CD14-positive monocyte (primary cell): ENCODE measurements at regions not wholly inside any gene's neighbourhood (a gene's known extent, or its start where the extent isn't known, plus 50 kb on each side); places are given as distances from the start of the nearest gene placed in this dataset.

Experiments
- DNase-seq, 3 donors: peaks; one replicate each; pipeline ENCODE4 v3.0.0-alpha.2; 2011 to 2022
- H2AFZ ChIP-seq: 2 replicates; pipeline ENCODE4 v1.6.0; 2012; ENCODE audit warnings: mild to moderate bottlenecking, low read depth, low read length, inconsistent platforms; ENCODE audit not compliant: insufficient read depth, poor library complexity, severe bottlenecking
- H3K27ac ChIP-seq, 2 donors: 1 replicate in 1 of 2; 2 replicates in 1 of 2; pipeline ENCODE4 v1.5.1; 2012 to 2013; ENCODE audit warnings: low read length in 2 of 2, control low read depth in 1 of 2, inconsistent platforms in 1 of 2, low read depth in 1 of 2, mild to moderate bottlenecking in 1 of 2
- H3K27me3 ChIP-seq, 2 donors: one replicate each; pipeline versions ENCODE4 v1.6.0 to v1.6.1; 2011 to 2013; ENCODE audit warnings: low read length in 2 of 2; ENCODE audit not compliant: control insufficient read depth in 2 of 2, insufficient read depth in 2 of 2
- H3K36me3 ChIP-seq, 2 donors: replicated peaks in 1 of 2; 1 replicate in 1 of 2; 2 replicates in 1 of 2; pipeline versions ENCODE4 v1.5.1 to v1.6.1; 2012 to 2013; ENCODE audit warnings: low read length in 2 of 2, control low read depth in 1 of 2, inconsistent platforms in 1 of 2, mild to moderate bottlenecking in 1 of 2; ENCODE audit not compliant: insufficient read depth in 2 of 2, control insufficient read depth in 1 of 2
- H3K4me1 ChIP-seq, 2 donors: 1 replicate in 1 of 2; 2 replicates in 1 of 2; pipeline versions ENCODE4 v1.5.1 to v1.6.1; 2012 to 2013; ENCODE audit warnings: low read length in 2 of 2, control low read depth in 1 of 2, inconsistent platforms in 1 of 2, mild to moderate bottlenecking in 1 of 2, moderate library complexity in 1 of 2; ENCODE audit not compliant: insufficient read depth in 2 of 2, control insufficient read depth in 1 of 2
- H3K4me2 ChIP-seq: replicated peaks from 2 replicates; pipeline ENCODE3; 2012; ENCODE audit warnings: low read length, moderate library complexity, mild to moderate bottlenecking; ENCODE audit not compliant: poor library complexity, severe bottlenecking; ENCODE audit errors: extremely low read depth
- H3K4me3 ChIP-seq, 3 experiments: fragments of 200-600 bp in 1 of 3; sonication (generic) in 1 of 3; replicated peaks in 1 of 3; 1 replicate in 2 of 3; 2 replicates in 1 of 3; pipeline ENCODE4 v1.5.1; 2011 to 2013; ENCODE audit warnings: low read length in 3 of 3, mild to moderate bottlenecking in 3 of 3, control low read depth in 2 of 3, low read depth in 2 of 3, inconsistent platforms in 1 of 3, moderate library complexity in 1 of 3
- H3K79me2 ChIP-seq: 2 replicates; pipeline ENCODE4 v1.6.0; 2012; ENCODE audit warnings: mild to moderate bottlenecking, control low read depth, inconsistent platforms, low read length, moderate library complexity; ENCODE audit not compliant: insufficient read depth
- H3K9ac ChIP-seq: 2 replicates; pipeline ENCODE4 v1.6.0; 2017; ENCODE audit warnings: low read length, mild to moderate bottlenecking; ENCODE audit not compliant: insufficient read depth, poor library complexity, severe bottlenecking
- H3K9me3 ChIP-seq, 2 donors: replicated peaks in 1 of 2; 1 replicate in 1 of 2; 2 replicates in 1 of 2; pipeline versions ENCODE4 v1.5.1 to v1.6.1; 2012 to 2013; ENCODE audit warnings: low read length in 2 of 2, control low read depth in 1 of 2; ENCODE audit not compliant: control insufficient read depth in 1 of 2, insufficient read depth in 1 of 2
- H4K20me1 ChIP-seq: 2 replicates; pipeline ENCODE4 v1.6.0; 2012; ENCODE audit warnings: mild to moderate bottlenecking, low read length, control low read depth, moderate library complexity; ENCODE audit not compliant: insufficient read depth
- H3K27ac Mint-ChIP-seq, 7 donors: one replicate each; pipeline ENCODE4 v1.8.0; 2020; ENCODE audit warnings: mild to moderate bottlenecking in 7 of 7, mixed read lengths in 7 of 7, moderate library complexity in 6 of 7, inconsistent platforms in 2 of 7
- H3K27me3 Mint-ChIP-seq, 3 donors: one replicate each; pipeline ENCODE4 v1.8.0; 2021 to 2022; ENCODE audit warnings: low read depth in 3 of 3, mild to moderate bottlenecking in 3 of 3, mixed read lengths in 3 of 3, moderate library complexity in 3 of 3, inconsistent platforms in 1 of 3
- H3K36me3 Mint-ChIP-seq, 2 donors: one replicate each; pipeline ENCODE4 v1.8.0; 2020; ENCODE audit warnings: mixed read lengths in 2 of 2, inconsistent platforms in 1 of 2, mild to moderate bottlenecking in 1 of 2
- H3K4me1 Mint-ChIP-seq: one replicate; pipeline ENCODE4 v1.8.0; 2020; ENCODE audit warnings: mild to moderate bottlenecking, mixed read lengths
- H3K4me3 Mint-ChIP-seq, 2 donors: one replicate each; pipeline ENCODE4 v1.8.0; 2020; ENCODE audit warnings: mild to moderate bottlenecking in 2 of 2, mixed read lengths in 2 of 2, moderate library complexity in 1 of 2
- H3K9me3 Mint-ChIP-seq, 7 donors: one replicate each; pipeline ENCODE4 v1.8.0; 2020 to 2022; ENCODE audit warnings: mixed read lengths in 7 of 7, mild to moderate bottlenecking in 6 of 7, moderate library complexity in 6 of 7, inconsistent platforms in 2 of 7
- CTCF ChIP-seq: fragments of 200-600 bp; IDR thresholded peaks from one replicate; pipeline ENCODE4 v1.8.0; 2022; ENCODE audit warnings: antibody characterized with exemption, mild to moderate bottlenecking
- WGBS: methylation state at CpG from one replicate; pipeline ENCODE4 v1.1.5; 2013; ENCODE audit warnings: missing lambda C conversion rate; ENCODE audit not compliant: insufficient coverage; 5-methylcytosine and 5-hydroxymethylcytosine counted together
- intact Hi-C, 2 donors: fragments of 100-400 bp; cut with micrococcal nuclease; formaldehyde crosslinking; loops; one replicate each; pipeline versions ENCODE4 v1.15.0 to v1.15.1; 2023

GRCh38 chr6:103335412-103335811, 1524.3 kb downstream of the HACE1 start:
- no peak for DNase-seq
- Histone ChIP-seq H3K9ac (no peak overlapping the region), H3K27me3 (no peaks in the 10 kb centered on the region), H3K4me3 (no peak overlapping the region), H3K27ac (no peak overlapping the region), H3K9me3 (peaks cover 0 to 9% of the 10 kb centered on the region in 2 donors), H4K20me1 (no peaks in the 10 kb centered on the region), H3K4me2 (no peak overlapping the region), H3K36me3 (no peaks in the 10 kb centered on the region), H3K4me1 (no peaks in the 10 kb centered on the region), H2AFZ (no peak overlapping the region), H3K79me2 (no peaks in the 10 kb centered on the region)
- Mint-ChIP-seq H3K27ac (no peak overlapping the region), H3K4me3 (no peak overlapping the region), H3K27me3 (no peaks in the 10 kb centered on the region), H3K4me1 (no peaks in the 10 kb centered on the region), H3K36me3 (no peaks in the 10 kb centered on the region), H3K9me3 (peaks cover 0 to 9% (median 4%) of the 10 kb centered on the region in 7 donors)
- 83% methylated on average over 2 of the region's 2 CpGs for WGBS
- intact Hi-C loops, result no loop called here
- TF ChIP-seq CTCF, result no peak

- Histone ChIP-seq H3K36me3 (no peaks in the 10 kb centered on the region), H3K4me3 (no peak overlapping the region), H3K27ac (no peak overlapping the region), H3K4me1 (no peaks in the 10 kb centered on the region), H3K4me2 (no peak overlapping the region), H3K9me3 (peaks cover 0 to 2% of the 10 kb centered on the region in 2 donors), H4K20me1 (no peaks in the 10 kb centered on the region), H3K9ac (no peak overlapping the region), H3K27me3 (no peaks in the 10 kb centered on the region), H3K79me2 (no peaks in the 10 kb centered on the region), H2AFZ (no peak overlapping the region)
- Mint-ChIP-seq H3K27ac (no peak overlapping the region), H3K27me3 (peaks cover 0 to 2% (median 0%) of the 10 kb centered on the region in 3 donors), H3K4me1 (no peaks in the 10 kb centered on the region), H3K9me3 (peaks cover 0 to 10% (median 0%) of the 10 kb centered on the region in 7 donors), H3K36me3 (no peaks in the 10 kb centered on the region), H3K4me3 (no peak overlapping the region)
- DNase-seq, result no peak
- intact Hi-C loops, result no loop called here
- no peak for TF ChIP-seq CTCF
- 83% methylated on average over 1 of the region's 4 CpGs for WGBS
Measured at GRCh38 chr6:103326760-103327757, 1532.7 kb downstream of the HACE1 start.
